HL-60/S4 treated with retinoic acid at 250 ng/mL for 4 days and 3 days (cell line): ENCODE measurements at regions not wholly inside any gene's neighbourhood (a gene's known extent, or its start where the extent isn't known, plus 50 kb on each side); places are given as distances from the start of the nearest gene placed in this dataset.
"Not testable (repeated sequence)": the region's sequence is repeated elsewhere in the genome, so short reads cannot be mapped to it uniquely, and the experiment has no call there.

Experiments used
- in situ Hi-C: fragments of 300-500 bp; cut with MboI; formaldehyde crosslinking; loops from 2 replicates; pipeline ENCODE4 v1.7.0; 2022; ENCODE audit warnings: low sequenced_read_pairs

DNA sequence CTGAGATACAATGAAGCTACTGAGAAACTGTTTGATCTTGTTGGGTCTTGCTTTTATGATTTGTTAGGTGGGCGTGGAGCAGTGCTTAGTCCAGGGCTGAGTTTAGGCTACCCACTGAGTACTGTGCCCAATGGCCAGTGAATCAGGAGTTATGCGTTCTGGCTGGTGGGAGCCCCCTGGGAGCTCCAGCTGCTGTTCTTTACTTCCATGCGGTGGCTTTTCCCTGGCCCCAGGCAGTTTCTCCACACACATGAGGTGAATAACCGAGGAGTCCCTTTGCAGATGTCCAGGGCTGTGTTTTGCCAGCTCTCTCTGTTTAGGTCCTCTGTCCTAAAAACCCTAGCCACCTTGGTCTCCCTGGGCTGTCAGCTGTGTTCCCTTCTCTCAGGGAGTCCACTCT lies 106.5 kb downstream of the KLF13 start:
- in situ Hi-C loops, result loop anchor here (10.0 kb wide), 1 partner anchor 228 kb away; no protein-coding TSS in a partner anchor

DNA sequence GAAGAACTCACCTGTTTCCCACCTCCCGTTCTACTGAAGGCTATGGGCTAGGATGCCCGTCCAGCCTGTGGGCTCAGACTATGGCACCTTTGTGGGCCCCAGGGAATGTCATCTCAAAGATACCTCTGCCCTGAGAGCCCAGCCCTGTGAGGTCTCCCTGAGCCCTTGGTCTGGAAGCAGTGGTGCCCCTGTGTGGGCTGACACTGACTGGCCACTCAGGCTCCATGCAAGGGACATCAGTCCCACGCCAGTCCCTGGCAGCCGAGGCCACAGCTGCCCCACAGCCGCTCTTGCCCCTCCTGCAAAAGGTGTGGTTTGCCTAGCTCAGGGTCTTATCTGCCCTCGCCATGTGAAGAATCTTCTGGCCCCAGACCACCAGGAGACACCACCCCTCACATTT lies 106.9 kb downstream of the KLF13 start:
- in situ Hi-C loops, result loop anchor here (10.0 kb wide), 1 partner anchor 229 kb away; no protein-coding TSS in a partner anchor

DNA sequence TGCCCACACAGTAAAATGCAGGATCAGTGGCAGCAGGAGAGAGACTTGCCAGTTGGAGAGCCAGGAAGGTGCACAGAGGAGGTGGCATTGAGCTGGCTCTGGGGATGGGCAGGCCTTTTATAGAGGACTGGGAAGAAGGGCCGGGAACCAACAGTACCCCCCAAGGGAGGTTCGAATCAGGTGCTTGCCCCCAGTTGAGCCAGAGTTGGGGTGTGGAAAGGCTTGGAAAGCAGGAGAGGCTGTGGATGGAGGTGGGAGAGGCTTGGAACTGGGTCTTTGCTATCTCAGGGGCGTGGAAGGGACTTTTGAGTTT lies 107.6 kb downstream of the KLF13 start:
- in situ Hi-C loops, result loop anchor here (10.0 kb wide), 1 partner anchor 229 kb away; no protein-coding TSS in a partner anchor

DNA sequence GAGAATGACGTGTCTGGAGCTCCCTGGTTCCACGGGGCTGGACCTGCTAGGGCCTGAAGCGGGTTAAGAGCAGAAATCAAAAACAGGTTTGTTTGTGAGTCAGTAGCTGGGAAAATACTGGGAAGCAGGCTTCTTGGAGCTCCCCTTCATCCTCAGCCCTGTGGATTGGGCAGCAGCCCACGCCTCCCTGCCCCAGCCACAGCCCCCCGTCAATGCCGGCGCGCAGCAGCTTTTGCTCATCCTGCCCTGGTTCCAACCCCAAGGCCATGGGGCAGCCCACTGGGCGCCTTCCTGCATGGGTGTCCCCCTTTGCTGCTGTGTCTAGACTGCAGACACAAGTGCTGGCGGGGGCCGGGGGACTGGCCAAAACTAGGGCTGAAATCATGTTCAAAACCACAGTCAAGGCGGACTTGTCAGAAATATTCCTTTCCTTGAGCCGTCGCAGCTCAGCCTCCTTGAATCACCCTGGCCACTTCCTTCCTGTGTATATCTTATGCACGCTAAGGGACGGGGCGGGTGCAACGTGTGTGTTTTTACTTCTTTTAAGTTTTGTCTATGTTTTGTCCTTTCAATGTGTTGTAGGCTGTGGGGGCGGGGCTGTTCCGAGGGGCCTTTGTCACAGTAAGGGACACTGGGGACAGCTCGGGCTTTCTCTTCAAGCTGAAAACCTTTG lies 108.1 kb downstream of the KLF13 start:
- in situ Hi-C loops, result loop anchor here (10.0 kb wide), 1 partner anchor 230 kb away; no protein-coding TSS in a partner anchor

DNA sequence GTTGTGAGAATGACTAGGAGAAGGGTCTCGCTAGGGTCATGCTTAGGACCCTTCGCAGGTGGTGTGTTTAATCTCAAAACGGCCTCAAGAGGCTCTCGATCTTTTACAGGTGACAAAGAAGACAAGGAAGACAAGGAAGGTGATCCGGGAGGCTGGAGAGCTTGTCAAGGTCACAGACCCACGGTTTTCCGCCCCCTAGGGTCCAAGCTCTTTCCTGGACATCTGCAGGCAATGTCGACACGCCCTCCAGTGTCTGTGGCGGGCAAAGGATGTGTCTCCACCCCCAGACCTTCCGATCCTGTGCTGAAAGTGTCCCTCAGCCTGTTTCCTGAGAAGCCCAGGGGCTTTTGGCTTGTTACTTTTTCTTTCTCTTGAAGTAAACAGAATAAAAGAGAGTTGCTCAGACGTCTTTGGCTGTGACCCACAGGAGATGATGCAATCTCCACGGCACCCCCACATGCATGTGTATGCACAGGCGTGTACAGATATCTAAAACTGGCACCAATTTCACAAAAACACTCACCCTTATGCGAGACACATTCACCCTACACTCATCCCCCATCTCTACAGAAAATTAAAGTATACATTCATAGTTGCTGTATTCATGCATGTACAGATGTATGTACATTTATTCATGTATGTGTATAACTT lies 108.8 kb downstream of the KLF13 start:
- in situ Hi-C loops, result loop anchor here (10.0 kb wide), 1 partner anchor 231 kb away; no protein-coding TSS in a partner anchor

DNA sequence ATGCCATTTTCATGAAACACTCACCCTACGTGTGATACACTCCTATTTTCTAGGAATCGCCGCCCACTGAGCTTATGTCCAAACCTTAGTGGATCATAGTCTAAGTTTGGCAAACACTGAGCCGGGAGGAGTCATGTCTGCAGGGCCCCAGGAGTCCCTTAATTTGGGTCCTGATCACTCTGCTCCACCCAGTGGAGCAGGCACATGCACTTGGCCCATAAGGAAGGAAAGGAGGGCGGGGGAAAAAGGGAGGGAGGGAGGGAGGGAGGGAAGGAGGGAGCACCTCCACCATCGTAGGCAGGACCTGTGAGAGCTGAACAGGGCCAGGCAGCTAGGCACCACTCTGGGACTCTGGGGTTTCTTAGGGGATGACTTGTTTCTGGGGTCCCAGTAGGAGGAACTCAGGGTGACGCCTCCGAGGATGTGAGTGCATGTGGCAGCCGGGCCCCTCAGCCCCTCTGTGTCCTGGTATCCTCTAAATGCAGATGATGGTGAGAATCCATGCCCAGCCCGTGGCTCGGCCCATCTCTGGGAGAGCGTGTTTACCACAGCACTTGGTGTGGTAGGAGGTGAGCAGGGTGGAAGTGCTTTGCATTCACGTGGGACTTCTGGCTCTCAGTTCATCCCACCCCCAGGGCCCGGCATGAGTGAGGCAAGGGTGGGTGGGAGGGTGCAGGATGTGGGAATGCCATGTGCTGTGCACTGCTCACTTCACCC lies 109.4 kb downstream of the KLF13 start:
- in situ Hi-C loops, result loop anchor here (10.0 kb wide), 1 partner anchor 231 kb away; no protein-coding TSS in a partner anchor

DNA sequence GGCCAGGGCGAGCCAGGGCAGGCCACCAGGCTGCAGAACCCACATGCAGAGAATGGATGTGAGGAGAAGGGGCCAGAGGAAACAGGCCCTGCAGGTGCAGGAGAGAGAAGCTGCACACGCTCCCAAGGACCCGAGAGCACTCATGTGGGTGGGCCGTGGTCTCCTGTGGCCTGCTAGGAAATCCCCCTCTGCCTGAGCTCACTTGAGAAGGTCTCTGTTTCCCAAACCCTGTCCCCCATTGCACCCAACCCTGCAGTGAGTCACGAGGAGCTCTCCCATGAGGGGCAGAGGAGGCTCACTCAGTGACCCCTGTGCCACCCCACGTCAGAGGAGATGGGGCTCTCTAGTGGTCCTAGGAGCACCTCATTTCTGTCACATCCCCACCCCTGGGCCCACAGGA lies 111.1 kb downstream of the KLF13 start:
- in situ Hi-C loops, result loop anchor here (10.0 kb wide), 1 partner anchor 233 kb away; no protein-coding TSS in a partner anchor

DNA sequence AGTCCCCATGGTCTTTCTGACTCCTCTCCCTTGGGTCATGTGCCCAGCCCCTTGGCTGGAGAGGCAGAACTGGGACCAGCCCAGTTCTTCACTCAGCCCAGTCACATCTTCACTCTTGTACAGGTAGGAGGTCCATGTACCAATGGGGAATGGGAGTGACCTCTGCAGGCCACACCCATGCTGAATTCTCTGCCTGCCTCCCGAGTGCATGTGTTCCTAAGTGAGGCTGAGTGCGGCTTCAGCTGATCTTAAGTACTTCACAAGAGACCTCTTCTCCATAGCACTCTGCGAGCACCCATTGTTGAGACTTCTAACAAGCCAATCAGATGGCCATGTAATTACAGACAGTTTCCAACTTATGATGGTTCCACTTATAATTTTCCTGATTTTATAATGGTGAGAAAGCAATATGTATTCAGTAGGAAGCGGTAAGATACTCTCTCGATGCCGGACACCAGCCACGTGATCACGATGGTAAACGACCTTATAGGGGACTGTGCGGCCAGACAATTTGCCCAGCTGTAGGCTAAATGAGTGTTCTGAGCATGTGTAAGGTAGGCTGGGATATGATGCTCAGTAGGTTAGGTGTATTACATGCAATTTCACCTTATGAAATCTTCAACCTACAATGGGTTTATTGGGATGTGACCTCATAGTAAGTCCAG lies 112.1 kb downstream of the KLF13 start:
- in situ Hi-C loops, result loop anchor here (10.0 kb wide), 1 partner anchor 234 kb away; no protein-coding TSS in a partner anchor

DNA sequence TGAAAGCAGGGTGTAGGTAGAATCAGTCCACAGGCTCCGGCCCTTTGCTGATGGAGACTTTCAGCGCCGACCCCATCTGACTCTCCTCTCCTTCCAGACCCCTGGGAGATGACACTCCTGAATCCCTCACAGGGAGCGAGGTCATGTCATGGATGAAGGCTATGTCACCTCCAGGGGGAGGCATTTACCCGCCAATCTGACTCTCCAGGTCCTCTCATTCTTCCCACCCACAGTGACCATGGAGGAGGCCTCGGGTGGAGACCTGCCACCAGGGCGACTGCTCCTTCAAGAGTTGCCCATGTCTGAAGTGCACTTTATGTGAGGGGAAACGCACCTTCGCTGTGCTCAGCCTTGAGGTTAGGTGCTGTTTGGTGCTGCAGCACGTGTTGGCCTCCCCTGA lies 112.7 kb downstream of the KLF13 start:
- in situ Hi-C loops, result loop anchor here (10.0 kb wide), 1 partner anchor 235 kb away; no protein-coding TSS in a partner anchor

DNA sequence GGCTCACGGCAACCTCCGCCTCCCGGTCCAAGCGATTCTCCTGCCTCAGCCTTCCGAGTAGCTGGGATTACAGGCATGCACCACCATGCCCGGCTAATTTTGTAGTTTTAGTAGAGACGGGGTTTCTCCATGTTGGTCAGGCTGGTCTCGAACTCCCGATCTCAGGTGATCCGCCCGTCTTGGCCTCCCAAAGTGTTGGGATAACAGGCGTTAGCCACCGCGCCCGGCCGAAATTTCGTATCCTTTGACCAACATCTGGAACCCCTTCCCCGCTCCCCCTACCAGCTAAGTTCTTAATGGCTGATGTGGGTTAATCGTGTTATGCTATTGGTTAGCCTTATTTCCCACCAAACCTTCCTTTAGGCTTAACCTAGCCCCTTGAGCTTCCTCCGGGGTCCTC lies 113.6 kb downstream of the KLF13 start:
- in situ Hi-C loops, result not testable (repeated sequence)

DNA sequence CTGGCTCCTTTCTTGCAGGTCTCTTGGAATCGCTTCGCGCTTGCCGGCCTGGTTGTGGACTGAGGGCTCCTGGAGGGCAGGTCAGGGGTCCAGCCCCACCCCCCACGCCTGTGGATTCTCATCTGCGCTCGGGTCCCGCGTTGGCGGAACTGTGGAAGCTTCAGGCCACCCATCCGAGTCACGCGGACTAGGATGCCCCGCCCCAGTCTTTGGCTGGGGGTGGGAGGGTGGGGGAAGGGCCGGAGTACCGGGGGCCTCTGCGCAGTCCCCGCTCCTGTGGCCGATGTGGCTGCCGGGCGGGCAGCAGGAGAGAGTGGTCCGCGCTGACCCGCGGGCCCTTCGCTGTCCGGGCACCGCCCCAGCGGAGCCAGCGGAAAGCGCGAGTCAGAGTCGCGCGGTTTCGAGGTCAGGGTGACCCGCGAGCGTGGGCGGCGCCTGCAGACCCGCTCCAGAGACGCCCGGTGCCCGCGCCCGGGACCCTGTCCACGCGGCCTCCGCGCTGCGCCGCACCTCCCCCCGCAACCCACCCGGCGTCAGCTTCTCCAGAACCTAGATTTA lies 114.2 kb downstream of the KLF13 start:
- in situ Hi-C loops, result no loop called here

DNA sequence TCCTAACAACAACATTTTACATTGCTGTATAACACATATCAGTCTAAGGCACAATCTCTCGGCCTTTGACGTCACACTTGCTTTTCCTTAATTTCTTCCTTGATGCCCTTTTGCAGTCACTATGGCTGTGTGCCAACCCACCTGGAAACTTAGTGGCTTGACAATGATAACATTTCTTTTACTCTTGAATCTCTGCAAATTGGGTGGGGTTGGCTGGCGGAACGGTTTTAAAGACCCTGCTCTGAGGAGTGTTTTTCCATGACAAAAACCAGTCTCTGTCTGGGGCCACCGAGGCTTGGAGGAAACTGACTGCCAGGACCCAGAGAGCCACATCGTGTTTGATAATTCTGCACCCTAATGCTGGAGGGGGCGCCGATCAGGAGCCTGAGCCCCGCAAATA lies 115.6 kb downstream of the KLF13 start:
- in situ Hi-C loops, result no loop called here

DNA sequence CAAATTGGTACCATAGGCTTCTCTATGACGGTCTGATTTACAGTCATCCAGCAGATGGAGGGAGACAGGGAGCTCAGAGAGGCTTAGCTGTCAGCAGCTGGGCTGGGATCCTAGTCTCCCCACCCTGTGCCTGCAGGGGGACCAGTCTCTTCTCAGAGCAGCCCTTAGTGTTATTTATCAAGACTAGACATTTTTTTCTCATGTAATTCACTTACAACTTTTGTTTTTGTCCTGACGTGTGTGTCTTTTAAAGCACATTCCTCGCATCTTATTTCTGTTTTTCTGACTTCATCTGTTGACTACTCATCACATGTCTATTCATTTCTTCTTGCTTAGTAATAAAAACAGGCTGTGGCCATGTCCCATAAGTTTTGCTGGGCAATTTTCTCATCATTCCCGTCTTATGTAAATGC lies 116.1 kb downstream of the KLF13 start:
- in situ Hi-C loops, result no loop called here

DNA sequence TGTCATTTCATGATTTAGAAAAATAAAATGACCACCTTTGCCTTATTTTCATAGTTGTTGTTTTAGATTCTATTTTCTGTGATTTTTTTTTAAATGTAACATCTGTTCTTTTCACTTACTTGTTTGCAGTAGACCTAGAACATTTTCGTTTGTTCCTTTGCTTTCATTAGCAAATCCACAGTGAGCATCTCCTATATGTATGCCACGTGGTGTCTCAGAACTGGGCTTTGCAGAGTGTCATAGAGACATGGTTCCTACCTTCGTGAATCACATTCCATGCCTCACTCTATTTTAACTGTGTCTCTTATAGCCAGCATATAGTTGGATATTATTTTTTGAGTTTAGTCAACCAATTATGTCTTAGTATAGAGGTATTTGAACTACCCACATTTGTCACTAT lies 118.2 kb downstream of the KLF13 start:
- in situ Hi-C loops, result no loop called here

DNA sequence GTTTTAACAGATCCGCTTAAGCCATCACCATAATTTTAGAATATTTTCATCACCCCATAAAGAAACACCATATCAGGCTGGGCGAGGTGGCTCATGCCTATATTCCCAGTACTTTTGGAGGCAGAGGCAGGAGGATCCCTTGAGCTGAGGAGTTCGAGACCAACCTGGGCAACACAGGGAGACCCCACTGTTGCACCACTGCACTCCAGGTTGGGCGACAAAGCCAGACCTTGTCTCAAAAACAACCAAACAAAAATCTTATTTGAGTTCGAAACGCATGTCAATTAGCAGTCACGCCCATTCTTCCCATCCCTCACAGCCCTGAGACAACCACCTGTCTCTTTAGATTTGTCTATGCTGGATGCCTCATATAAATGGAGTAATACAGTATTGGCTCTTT lies 119.9 kb downstream of the KLF13 start:
- in situ Hi-C loops, result no loop called here

DNA sequence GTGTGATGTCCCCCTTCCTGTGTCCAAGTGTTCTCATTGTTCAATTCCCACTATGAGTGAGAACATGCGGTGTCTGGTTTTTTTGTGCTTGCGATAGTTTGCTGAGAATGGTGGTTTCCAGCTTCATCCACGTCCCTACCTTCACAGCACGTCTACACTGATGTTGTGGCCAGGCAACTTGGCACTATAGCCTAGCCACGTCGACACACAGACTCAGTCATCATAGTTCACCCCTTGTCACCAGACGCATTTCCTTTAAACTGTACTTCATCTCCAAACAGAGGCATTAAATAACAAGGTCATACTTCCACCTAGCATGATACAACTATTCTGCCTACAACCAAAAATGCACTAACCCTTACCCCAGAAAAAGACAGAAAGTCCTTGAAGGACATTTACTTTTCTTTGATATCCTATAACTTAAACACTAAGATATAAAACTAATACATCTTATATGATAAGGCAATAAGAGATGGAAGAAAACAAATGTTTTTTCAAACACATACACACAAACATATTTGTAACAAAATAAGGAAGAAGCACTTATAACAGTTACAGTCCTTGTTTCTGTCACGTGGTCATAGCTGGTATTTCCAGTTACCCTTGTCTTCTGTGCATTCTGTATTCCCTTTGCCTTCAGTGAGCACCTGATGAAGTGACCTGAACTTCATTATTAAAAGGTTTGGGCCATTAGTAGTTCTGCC lies 121.4 kb downstream of the KLF13 start:
- in situ Hi-C loops, result no loop called here

DNA sequence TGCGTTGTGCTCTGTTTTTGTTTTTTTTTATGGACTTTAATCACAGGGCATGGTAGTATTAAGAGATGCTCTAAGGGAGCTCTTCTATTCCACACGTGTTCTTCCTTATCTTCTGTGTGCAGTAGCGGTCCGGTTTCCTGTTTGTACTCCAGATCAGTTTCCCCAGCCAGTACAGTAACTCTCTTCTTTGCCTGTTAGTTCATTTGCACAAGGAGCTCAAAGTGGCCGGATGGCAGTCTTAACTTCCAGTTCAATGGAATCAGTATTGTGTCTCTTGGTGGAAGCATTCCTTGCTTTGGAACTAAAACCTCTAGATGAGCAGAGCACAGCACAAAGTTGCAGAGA lies 122.0 kb downstream of the KLF13 start:
- in situ Hi-C loops, result no loop called here

DNA sequence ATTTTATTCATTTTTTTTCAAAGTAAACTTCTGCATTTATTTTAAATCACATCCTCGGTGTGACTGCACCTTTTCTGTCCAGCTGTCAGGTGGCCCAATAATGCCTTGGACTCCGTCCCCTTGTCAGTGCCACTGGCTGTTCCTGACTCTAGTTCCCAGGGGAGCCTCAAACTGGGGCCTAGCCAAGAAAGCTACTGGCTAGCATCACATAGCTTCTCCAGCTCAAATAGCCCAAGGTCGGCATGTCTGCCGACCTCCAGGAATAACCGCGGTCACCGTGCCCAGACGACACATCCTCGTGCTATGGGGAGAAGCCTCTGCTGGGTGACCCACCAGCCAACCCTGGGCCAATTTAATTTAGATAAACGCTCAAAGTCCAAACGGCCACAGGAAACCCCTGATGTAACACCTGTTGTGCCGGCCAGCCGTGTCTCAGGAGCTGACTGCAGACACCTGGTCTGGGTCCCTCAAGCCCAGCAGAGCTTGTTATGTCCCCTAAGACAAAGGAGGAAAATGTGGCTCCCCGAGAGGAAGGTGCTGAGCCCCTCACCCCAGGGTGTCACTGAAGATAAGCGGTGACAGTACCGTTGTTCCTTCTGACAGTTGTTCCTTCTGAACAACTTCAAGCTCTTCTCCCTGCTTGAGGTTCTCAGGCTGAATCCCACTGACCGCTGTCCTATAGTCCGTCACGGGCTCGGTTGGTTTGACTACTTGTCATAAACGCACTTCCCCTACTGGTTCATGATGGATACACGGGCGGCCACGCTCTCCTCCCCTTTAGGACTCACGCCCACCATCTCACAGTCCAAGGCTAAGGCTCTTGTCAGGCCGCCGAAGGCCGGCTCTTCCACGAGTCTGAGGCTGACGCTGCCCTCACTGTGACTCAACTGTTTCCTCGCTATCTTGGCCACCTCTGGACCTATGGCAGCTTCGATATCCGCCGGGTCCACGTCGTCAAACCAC lies 126.2 kb downstream of the KLF13 start:
- in situ Hi-C loops, result no loop called here
